Peyer's patch (tissue), 4 donors: ENCODE measurements at regions not wholly inside any gene's neighbourhood (a gene's known extent, or its start where the extent isn't known, plus 50 kb on each side); places are given as distances from the start of the nearest gene placed in this dataset.

ENCODE experiments used
- DNase-seq, 3 donors: peaks; one replicate each; pipeline ENCODE4 v3.0.0-alpha.2; 2017 to 2019
- H3K27ac ChIP-seq, 4 donors: fragments of 200-600 bp; sonication (generic); one replicate each; pipeline ENCODE4 v1.5.1; 2016 to 2019
- H3K27me3 ChIP-seq, 2 donors: fragments of 200-600 bp; sonication (generic); one replicate each; pipeline ENCODE4 v1.5.1; 2019
- H3K36me3 ChIP-seq, 3 donors: fragments of 200-600 bp; sonication (generic); one replicate each; pipeline ENCODE4 v1.5.1; 2016 to 2019
- H3K4me1 ChIP-seq, 4 donors: fragments of 200-600 bp; sonication (generic); one replicate each; pipeline ENCODE4 v1.5.1; 2016 to 2019
- H3K4me3 ChIP-seq, 4 donors: fragments of 200-600 bp; sonication (generic); 1 replicate in 3 of 4; 2 replicates in 1 of 4; pipeline ENCODE4 v1.5.1; 2016 to 2019; ENCODE audit warnings: mild to moderate bottlenecking in 1 of 4
- H3K9me3 ChIP-seq, 4 donors: fragments of 200-600 bp; sonication (generic); one replicate each; pipeline ENCODE4 v1.5.1; 2016 to 2019; ENCODE audit warnings: mild to moderate bottlenecking in 1 of 4
- POLR2A ChIP-seq, 2 donors: fragments of 450-650 bp; IDR thresholded peaks; one replicate each; pipeline ENCODE4 v1.5.1; 2017; ENCODE audit warnings: antibody characterized with exemption in 2 of 2, mild to moderate bottlenecking in 2 of 2, moderate library complexity in 2 of 2
- TF ChIP-seq, protein P1 (sequence below), 6 experiments: fragments of 450-650 bp in 4 of 6; fragments of 200-600 bp in 2 of 6; sonication (generic) in 1 of 6; IDR thresholded peaks; one replicate each; pipeline ENCODE4 v1.5.1; 2017 to 2019; ENCODE audit warnings: antibody characterized with exemption in 6 of 6, mild to moderate bottlenecking in 3 of 6, moderate library complexity in 1 of 6

DNA sequence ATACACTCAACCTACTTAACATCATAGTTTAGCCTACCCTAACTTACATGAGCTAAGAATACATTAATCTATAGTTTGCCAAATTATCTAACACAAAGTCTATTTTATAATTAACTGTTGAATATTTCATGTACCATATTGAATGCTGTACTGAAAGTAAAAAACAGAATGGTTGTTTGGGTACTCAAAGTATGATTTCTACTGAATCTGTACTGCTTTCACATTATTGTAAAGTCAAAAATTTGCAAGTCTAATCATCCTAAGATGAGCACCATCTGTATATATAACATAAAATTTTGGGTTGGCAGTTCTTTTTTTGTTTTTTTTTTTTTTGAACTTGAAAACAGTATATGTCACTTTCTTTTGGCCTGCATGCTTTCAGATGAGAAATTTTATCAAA is 1212.6 kb downstream of the SLITRK5 start:
- no peak for TF ChIP-seq POLR2A (IDR thresholded peaks at IDR 0.05)
- TF ChIP-seq, protein P1, sequence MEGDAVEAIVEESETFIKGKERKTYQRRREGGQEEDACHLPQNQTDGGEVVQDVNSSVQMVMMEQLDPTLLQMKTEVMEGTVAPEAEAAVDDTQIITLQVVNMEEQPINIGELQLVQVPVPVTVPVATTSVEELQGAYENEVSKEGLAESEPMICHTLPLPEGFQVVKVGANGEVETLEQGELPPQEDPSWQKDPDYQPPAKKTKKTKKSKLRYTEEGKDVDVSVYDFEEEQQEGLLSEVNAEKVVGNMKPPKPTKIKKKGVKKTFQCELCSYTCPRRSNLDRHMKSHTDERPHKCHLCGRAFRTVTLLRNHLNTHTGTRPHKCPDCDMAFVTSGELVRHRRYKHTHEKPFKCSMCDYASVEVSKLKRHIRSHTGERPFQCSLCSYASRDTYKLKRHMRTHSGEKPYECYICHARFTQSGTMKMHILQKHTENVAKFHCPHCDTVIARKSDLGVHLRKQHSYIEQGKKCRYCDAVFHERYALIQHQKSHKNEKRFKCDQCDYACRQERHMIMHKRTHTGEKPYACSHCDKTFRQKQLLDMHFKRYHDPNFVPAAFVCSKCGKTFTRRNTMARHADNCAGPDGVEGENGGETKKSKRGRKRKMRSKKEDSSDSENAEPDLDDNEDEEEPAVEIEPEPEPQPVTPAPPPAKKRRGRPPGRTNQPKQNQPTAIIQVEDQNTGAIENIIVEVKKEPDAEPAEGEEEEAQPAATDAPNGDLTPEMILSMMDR (IDR thresholded peaks at IDR 0.05) = no peak
- no peaks in the 10 kb centered on the region for H3K9me3 ChIP-seq
- no peak for DNase-seq
- H3K4me1 ChIP-seq = no peaks in the 10 kb centered on the region
- no peak overlapping the region for H3K4me3 ChIP-seq
- H3K27me3 ChIP-seq = no peaks in the 10 kb centered on the region
- no peaks in the 10 kb centered on the region for H3K36me3 ChIP-seq
- H3K27ac ChIP-seq = no peak overlapping the region

DNA sequence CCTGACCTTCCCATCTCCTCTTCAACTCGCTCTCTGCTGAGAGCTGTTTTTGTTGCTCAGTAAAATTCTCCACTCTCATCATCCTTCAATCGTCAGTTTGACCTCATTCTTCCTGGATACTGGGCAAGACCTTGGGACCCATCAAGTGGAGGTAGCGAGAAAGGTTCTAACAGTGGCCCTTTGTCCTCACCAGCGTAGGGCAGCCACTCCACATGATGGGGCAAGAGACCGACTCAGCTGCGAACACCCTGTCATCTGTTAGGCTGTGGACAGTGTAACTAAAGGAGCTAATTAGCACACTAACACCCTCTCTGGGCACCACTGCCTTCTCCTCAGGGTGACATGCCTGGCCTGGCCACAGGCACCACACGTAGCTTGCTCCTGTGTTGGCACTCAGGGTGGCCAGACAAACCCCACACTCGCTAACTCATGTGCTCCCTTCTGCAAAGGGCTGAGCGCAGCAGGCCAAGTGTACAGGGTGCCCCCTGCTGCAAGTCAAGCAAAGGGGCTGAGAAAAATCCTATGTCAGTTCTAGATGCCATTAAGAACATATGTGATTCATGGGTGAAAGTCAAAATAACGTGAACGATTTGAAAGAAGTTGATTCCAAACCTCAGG is 1216.0 kb downstream of the SLITRK5 start:
- H3K36me3 ChIP-seq = no peaks in the 10 kb centered on the region
- TF ChIP-seq POLR2A (IDR thresholded peaks at IDR 0.05) = no peak
- TF ChIP-seq, protein P1 (IDR thresholded peaks at IDR 0.05) = no peak
- no peaks in the 10 kb centered on the region for H3K4me1 ChIP-seq
- no peak overlapping the region for H3K27ac ChIP-seq
- no peaks in the 10 kb centered on the region for H3K9me3 ChIP-seq
- no peaks in the 10 kb centered on the region for H3K27me3 ChIP-seq
- H3K4me3 ChIP-seq = no peak overlapping the region
- DNase-seq = no peak

DNA sequence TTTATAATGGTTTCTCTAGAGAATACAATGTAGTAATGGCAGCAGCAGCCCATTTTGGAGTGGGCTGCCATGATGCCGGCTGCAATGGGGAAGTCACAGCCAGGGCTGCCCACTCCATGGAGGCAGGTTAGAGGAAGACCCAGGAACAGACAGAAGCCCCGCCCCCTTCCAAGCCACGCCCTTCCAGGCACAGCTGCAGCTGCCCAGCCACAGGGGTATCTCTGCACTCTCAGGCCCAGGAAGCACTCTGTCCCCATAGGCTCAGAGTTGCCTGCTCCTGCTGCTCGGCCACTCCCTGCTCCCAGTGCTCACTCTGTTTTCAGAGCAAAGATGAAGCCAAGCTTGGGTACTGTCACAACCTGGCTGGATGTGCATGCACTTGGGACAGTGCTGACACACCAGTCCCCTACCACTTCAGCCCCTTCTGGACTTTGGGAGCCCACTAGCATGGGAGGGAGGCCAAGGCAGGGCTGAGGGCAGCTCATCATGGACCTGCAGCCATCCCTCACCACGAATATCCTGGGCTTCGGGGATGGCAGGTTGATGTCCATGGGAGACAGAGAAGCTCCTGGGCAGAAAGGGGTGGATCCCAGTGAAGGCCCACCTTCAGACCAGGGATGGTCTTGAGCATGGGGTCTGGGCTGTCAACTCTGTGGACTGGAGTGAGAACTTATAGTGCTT is 1224.2 kb downstream of the SLITRK5 start:
- no peak for DNase-seq

DNA sequence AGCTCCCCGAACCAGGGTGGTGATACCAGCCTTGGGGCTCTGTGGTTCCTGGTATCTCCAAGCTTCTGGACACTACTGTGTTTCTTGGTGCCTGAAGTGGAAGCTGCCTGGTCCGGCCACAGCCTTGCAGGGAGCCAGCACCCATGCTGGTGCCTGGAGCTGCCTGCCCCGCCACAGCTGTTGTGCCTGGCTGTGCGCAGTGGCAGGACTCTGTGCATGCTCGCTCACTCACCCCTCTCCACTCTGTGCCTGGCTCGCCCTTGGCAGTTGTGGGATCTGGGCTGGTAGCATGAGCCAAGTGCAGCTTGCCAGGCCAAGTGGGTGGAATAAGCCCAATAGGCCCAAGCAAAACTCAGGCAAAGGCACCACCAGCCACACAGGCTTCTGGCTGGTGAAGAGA is 1225.3 kb downstream of the SLITRK5 start:
- H3K4me1 ChIP-seq = no peaks in the 10 kb centered on the region
- H3K27ac ChIP-seq = no peak overlapping the region
- no peaks in the 10 kb centered on the region for H3K36me3 ChIP-seq
- no peak overlapping the region for H3K4me3 ChIP-seq
- no peak for DNase-seq
- H3K9me3 ChIP-seq = no peaks in the 10 kb centered on the region
- TF ChIP-seq POLR2A (IDR thresholded peaks at IDR 0.05) = no peak
- H3K27me3 ChIP-seq = no peaks in the 10 kb centered on the region

More for the DNA sequence above, 1224.2 kb downstream of the SLITRK5 start:
- TF ChIP-seq POLR2A (IDR thresholded peaks at IDR 0.05) = no peak
- TF ChIP-seq, protein P1 (IDR thresholded peaks at IDR 0.05) = no peak
- no peaks in the 10 kb centered on the region for H3K9me3 ChIP-seq
- H3K27me3 ChIP-seq = no peaks in the 10 kb centered on the region
- H3K4me3 ChIP-seq = no peak overlapping the region
- H3K36me3 ChIP-seq = no peaks in the 10 kb centered on the region
- H3K27ac ChIP-seq = no peak overlapping the region
- H3K4me1 ChIP-seq = no peaks in the 10 kb centered on the region

DNA sequence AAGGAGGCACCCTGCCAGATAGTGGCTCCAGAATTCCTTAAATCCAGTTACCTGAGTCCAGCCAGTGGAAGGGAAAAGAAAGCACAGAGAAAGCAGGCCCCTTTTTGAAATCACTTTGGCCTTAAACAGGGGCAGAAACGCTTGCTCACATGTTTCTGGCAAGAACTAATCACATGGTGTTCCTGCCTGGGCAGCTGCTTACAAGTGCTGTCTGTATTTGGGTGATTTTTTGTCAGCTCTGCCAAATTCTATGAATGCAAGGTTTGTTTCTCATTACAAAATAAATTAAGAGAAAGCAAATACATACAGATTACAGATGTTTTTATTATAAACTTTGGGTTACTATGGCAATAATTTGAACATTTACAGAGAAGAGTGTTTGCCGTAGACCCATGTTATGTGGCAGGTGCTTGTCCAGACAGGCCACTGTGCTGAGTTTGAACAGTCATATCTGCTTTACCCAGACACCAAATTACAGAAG is 1237.8 kb downstream of the SLITRK5 start:
- Histone ChIP-seq H3K27ac (no peak overlapping the region), H3K9me3 (peaks cover 0 to 4% (median 0%) of the 10 kb centered on the region in 4 donors), H3K4me3 (no peak overlapping the region), H3K4me1 (no peaks in the 10 kb centered on the region), H3K27me3 (no peaks in the 10 kb centered on the region), H3K36me3 (no peaks in the 10 kb centered on the region)
- DNase-seq = no peak
- TF ChIP-seq POLR2A (IDR thresholded peaks at IDR 0.05) = no peak
- TF ChIP-seq, protein P1 (IDR thresholded peaks at IDR 0.05) = no peak

DNA sequence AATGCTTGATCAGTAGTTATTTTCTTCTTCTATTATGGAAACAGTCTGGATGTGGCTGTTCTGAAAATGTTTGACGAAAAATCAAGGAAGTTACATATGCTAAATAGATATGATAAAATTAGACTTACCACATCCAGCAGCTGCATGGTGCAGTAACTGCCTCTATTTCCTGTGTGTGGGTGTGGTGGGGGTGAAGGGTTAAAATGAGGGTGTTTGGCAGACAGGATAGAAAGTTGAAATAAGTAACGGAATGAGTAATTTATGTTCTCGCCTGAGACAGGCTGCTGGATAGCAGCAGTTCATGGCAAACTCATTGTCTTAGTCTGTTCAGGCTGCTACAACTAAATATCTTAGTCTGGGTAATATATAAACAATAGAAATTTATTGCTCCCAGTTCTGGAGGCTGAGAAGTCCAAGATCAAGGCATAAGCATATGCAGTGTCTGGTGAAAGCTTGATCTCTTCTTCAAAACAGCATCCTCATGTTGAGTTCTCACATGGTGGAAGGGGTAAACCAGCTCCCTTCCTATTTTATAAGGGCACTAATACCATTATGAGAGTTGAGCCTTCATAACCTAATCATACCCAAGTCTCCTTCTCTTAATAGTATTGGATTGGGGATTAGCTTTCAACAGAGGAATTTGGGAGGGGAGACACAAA is 1248.9 kb downstream of the SLITRK5 start:
- no peak overlapping the region for H3K4me3 ChIP-seq
- H3K4me1 ChIP-seq = no peaks in the 10 kb centered on the region
- H3K27ac ChIP-seq = no peak overlapping the region
- DNase-seq = no peak
- no peaks in the 10 kb centered on the region for H3K9me3 ChIP-seq
- no peak for TF ChIP-seq POLR2A (IDR thresholded peaks at IDR 0.05)
- TF ChIP-seq, protein P1 (IDR thresholded peaks at IDR 0.05) = no peak
- H3K27me3 ChIP-seq = no peaks in the 10 kb centered on the region
- no peaks in the 10 kb centered on the region for H3K36me3 ChIP-seq
